HCT116 (cell line): ENCODE measurements at regions not wholly inside any gene's neighbourhood (a gene's known extent, or its start where the extent isn't known, plus 50 kb on each side); places are given as distances from the start of the nearest gene placed in this dataset.

Experiments used
- ATAC-seq: fragments of 200-7000 bp; cut with Tn5 transposase; 2 replicates; pipeline ENCODE4 v1.9.1; 2020; ENCODE audit warnings: mild to moderate bottlenecking, moderate library complexity
- BruUV-seq: library from RNA; stranded (reverse); fragments of 400-500 nt; replicated peaks from 2 replicates; lab custom pipeline; 2021; lab: Mats Ljungman, UMichigan
- CTCF ChIA-PET: fragments of 300-600 bp; sonication (Branson Sonifier 250); formaldehyde crosslinking; loops from one replicate; lab custom pipeline; 2021; ENCODE audit warnings: antibody characterized with exemption; lab: Charles Lee
- POLR2A ChIA-PET: fragments of 300-600, 350-600 bp; sonication (Branson Sonifier 250); formaldehyde crosslinking; loops from one replicate; lab custom pipeline; 2021; ENCODE audit warnings: antibody characterized with exemption; lab: Charles Lee
- RAD21 ChIA-PET, 2 experiments: fragments of 300-600 bp; sonication (Branson Sonifier 250); formaldehyde crosslinking; loops; one replicate each; lab custom pipeline; 2023; ENCODE audit warnings: low total read pairs in 2 of 2; ENCODE audit not compliant: uncharacterized antibody in 2 of 2, unreplicated experiment in 2 of 2, low non-redundant PET in 1 of 2; lab: Charles Lee
- DNase-seq: peaks from one replicate; pipeline ENCODE4 v3.0.0-alpha.2; 2010; ENCODE audit warnings: low read depth, low spot score
- H2AFZ ChIP-seq: fragments of 200-600 bp; shearing (Covaris generic), sonication (generic); 2 replicates; pipeline ENCODE4 v1.6.1; 2017; ENCODE audit warnings: low read depth, mixed run types, mixed read lengths, antibody characterized with exemption, low read length; ENCODE audit not compliant: poor library complexity, severe bottlenecking
- H3K27ac ChIP-seq: 2 replicates; pipeline ENCODE4 v1.5.1; 2012; ENCODE audit warnings: low read depth, low read length
- H3K27me3 ChIP-seq: fragments of 200-600 bp; sonication (generic); 2 replicates; pipeline ENCODE4 v1.6.1; 2016; ENCODE audit warnings: mixed run types, low read length, mixed read lengths; ENCODE audit not compliant: insufficient read depth
- H3K36me3 ChIP-seq, 2 experiments: fragments of 200-500 bp in 1 of 2; fragments of 200-600 bp in 1 of 2; sonication (Bioruptor generic) in 1 of 2; sonication (generic) in 1 of 2; 2 replicates each; pipeline versions ENCODE4 v1.5.1 to v1.6.1; 2014 to 2016; ENCODE audit warnings: low read length in 2 of 2, inconsistent platforms in 1 of 2, mixed read lengths in 1 of 2, mixed run types in 1 of 2; ENCODE audit not compliant: insufficient read depth in 2 of 2, control insufficient read depth in 1 of 2
- H3K4me1 ChIP-seq, 2 experiments: fragments of 200-600 bp in 1 of 2; sonication (generic) in 1 of 2; 2 replicates each; pipeline versions ENCODE4 v1.5.1 to v1.6.1; 2012 to 2017; ENCODE audit warnings: low read length in 2 of 2, inconsistent platforms in 1 of 2, mild to moderate bottlenecking in 1 of 2, mixed read lengths in 1 of 2, mixed run types in 1 of 2, moderate library complexity in 1 of 2; ENCODE audit not compliant: insufficient read depth in 2 of 2, control insufficient read depth in 1 of 2
- H3K4me2 ChIP-seq: fragments of 200-600 bp; sonication (generic); 2 replicates; pipeline ENCODE4 v1.6.1; 2017; ENCODE audit warnings: mixed run types, low read length, mixed read lengths
- H3K4me3 ChIP-seq, 2 experiments: fragments of 200-600 bp in 1 of 2; sonication (generic) in 1 of 2; replicated peaks in 1 of 2; 2 replicates each; pipeline ENCODE4 v1.5.1; 2011 to 2016; ENCODE audit warnings: low read length in 2 of 2, control low read depth in 1 of 2, low read depth in 1 of 2, mild to moderate bottlenecking in 1 of 2, mixed read lengths in 1 of 2, mixed run types in 1 of 2
- H3K79me2 ChIP-seq: fragments of 200-600 bp; sonication (generic); 2 replicates; pipeline ENCODE4 v1.6.1; 2017; ENCODE audit warnings: mild to moderate bottlenecking, mixed run types, low read length, moderate library complexity, mixed read lengths; ENCODE audit not compliant: insufficient read depth
- H3K9ac ChIP-seq: fragments of 200-600 bp; sonication (generic); 2 replicates; pipeline ENCODE4 v1.6.1; 2016; ENCODE audit warnings: low read length, mixed read lengths
- H3K9me2 ChIP-seq: fragments of 200-600 bp; sonication (generic), shearing (Covaris generic); 2 replicates; pipeline ENCODE4 v1.6.1; 2017; ENCODE audit warnings: mixed run types, mild to moderate bottlenecking, moderate library complexity; ENCODE audit not compliant: insufficient read depth
- H3K9me3 ChIP-seq, 2 experiments: fragments of 200-500 bp in 1 of 2; fragments of 200-600 bp in 1 of 2; sonication (Bioruptor generic) in 1 of 2; sonication (generic) in 1 of 2; 2 replicates each; pipeline ENCODE4 v1.6.1; 2014 to 2017; ENCODE audit warnings: low read length in 2 of 2, mixed read lengths in 2 of 2, inconsistent platforms in 1 of 2, low read depth in 1 of 2, mild to moderate bottlenecking in 1 of 2, mixed run types in 1 of 2, moderate library complexity in 1 of 2; ENCODE audit not compliant: control insufficient read depth in 1 of 2, insufficient read depth in 1 of 2
- H4K20me1 ChIP-seq: fragments of 200-600 bp; sonication (generic), shearing (Covaris generic); 2 replicates; pipeline ENCODE4 v1.6.1; 2017; ENCODE audit warnings: mixed run types, mild to moderate bottlenecking, moderate library complexity; ENCODE audit not compliant: insufficient read depth
- ATF3 ChIP-seq: IDR thresholded peaks from 2 replicates; pipeline ENCODE4 v1.6.1; 2012
- CBX3 ChIP-seq: IDR thresholded peaks from 2 replicates; pipeline ENCODE4 v1.6.1; 2012; ENCODE audit warnings: low read depth
- CEBPB ChIP-seq: IDR thresholded peaks from 2 replicates; pipeline ENCODE4 v1.6.1; 2012; ENCODE audit warnings: low read depth
- CTCF ChIP-seq, 3 experiments: fragments of 200-600 bp in 1 of 3; sonication (generic) in 1 of 3; IDR thresholded peaks in 2 of 3; conservative IDR thresholded peaks in 1 of 3; 2 replicates each; pipeline ENCODE4 v1.5.1; 2012 to 2017; ENCODE audit warnings: low read depth in 2 of 3, low read length in 2 of 3, antibody characterized with exemption in 1 of 3, borderline replicate concordance in 1 of 3, control low read depth in 1 of 3, mild to moderate bottlenecking in 1 of 3, mixed read lengths in 1 of 3, mixed run types in 1 of 3, moderate library complexity in 1 of 3; ENCODE audit not compliant: insufficient read depth in 1 of 3
- EGR1 ChIP-seq: IDR thresholded peaks from 2 replicates; pipeline ENCODE4 v1.6.1; 2012; ENCODE audit warnings: low read depth
- ELF1 ChIP-seq: IDR thresholded peaks from 2 replicates; pipeline ENCODE4 v1.6.1; 2012; ENCODE audit warnings: low read depth, borderline replicate concordance
- EZH2phosphoT487 ChIP-seq: fragments of 200-600 bp; IDR thresholded peaks from 2 replicates; pipeline ENCODE4 v1.6.1; 2018; ENCODE audit warnings: antibody characterized with exemption, borderline replicate concordance
- FOSL1 ChIP-seq: IDR thresholded peaks from 2 replicates; pipeline ENCODE4 v1.6.1; 2012; ENCODE audit warnings: low read depth
- MAX ChIP-seq: IDR thresholded peaks from 2 replicates; pipeline ENCODE4 v1.6.1; 2012
- RAD21 ChIP-seq: IDR thresholded peaks from 2 replicates; pipeline ENCODE4 v1.6.1; 2012; ENCODE audit warnings: low read depth, mild to moderate bottlenecking
- REST ChIP-seq: IDR thresholded peaks from 2 replicates; pipeline ENCODE4 v1.6.1; 2012; ENCODE audit warnings: low read depth
- SIN3A ChIP-seq: IDR thresholded peaks from 2 replicates; pipeline ENCODE4 v1.6.1; 2012; ENCODE audit warnings: low read depth
- SP1 ChIP-seq: IDR thresholded peaks from 2 replicates; pipeline ENCODE4 v1.6.1; 2012; ENCODE audit warnings: low read depth
- TCF7L2 ChIP-seq: IDR thresholded peaks from 2 replicates; pipeline ENCODE4 v1.7.0; 2011; ENCODE audit warnings: borderline replicate concordance, inconsistent platforms; ENCODE audit not compliant: insufficient read depth, insufficient read length; ENCODE audit errors: extremely low read depth
- YY1 ChIP-seq: IDR thresholded peaks from 2 replicates; pipeline ENCODE4 v1.6.1; 2011; ENCODE audit warnings: low read length, low read depth, moderate library complexity, mild to moderate bottlenecking; ENCODE audit not compliant: insufficient replicate concordance; ENCODE audit errors: extremely low read depth
- ZBTB33 ChIP-seq: IDR thresholded peaks from 2 replicates; pipeline ENCODE4 v1.6.1; 2011; ENCODE audit warnings: mild to moderate bottlenecking, low read length, moderate library complexity; ENCODE audit not compliant: insufficient replicate concordance; ENCODE audit errors: extremely low read depth
- ZNF274 ChIP-seq: fragments of 200-500 bp; sonication (Bioruptor generic); IDR thresholded peaks from 2 replicates; pipeline ENCODE4 v1.6.1; 2014; ENCODE audit warnings: mild to moderate bottlenecking, low read depth, low read length, inconsistent platforms
- intact Hi-C: fragments of 100-400 bp; cut with micrococcal nuclease; formaldehyde crosslinking; loops from 2 replicates; pipeline ENCODE4 v1.10.0; 2022

GRCh38 chr13:76523740-76524340, 362.4 kb downstream of the KCTD12 start:
- H3K79me2 ChIP-seq, result no peaks in the 10 kb centered on the region
- DNase-seq, result no peak
- H3K9ac ChIP-seq, result no peak overlapping the region
- no peak overlapping the region for H3K4me2 ChIP-seq
- RAD21 ChIA-PET, result no interaction called here
- no peak overlapping the region for H3K4me3 ChIP-seq
- no peaks in the 10 kb centered on the region for H3K9me2 ChIP-seq
- ATAC-seq, result no peak
- no peak overlapping the region for H3K27ac ChIP-seq
- POLR2A ChIA-PET, result no interaction called here
- TF ChIP-seq EGR1 (no peak), ATF3 (no peak), TCF7L2 (no peak), REST (no peak), EZH2phosphoT487 (no peak), FOSL1 (no peak), CBX3 (no peak), RAD21 (no peak), SIN3A (no peak), ZNF274 (no peak), MAX (no peak), ZBTB33 (no peak), ELF1 (no peak), CEBPB (no peak), YY1 (no peak), SP1 (no peak), CTCF (IDR thresholded peaks at IDR 0.05 in 2 of 3, conservative IDR thresholded peaks at IDR 0.05 in 1 of 3; ENCODE audit: borderline replicate concordance in 1 of 3, insufficient read depth in 1 of 3, low read depth in 2 of 3, low read length in 2 of 3) (no peak)
- H3K9me3 ChIP-seq, result no peaks in the 10 kb centered on the region
- H4K20me1 ChIP-seq, result no peaks in the 10 kb centered on the region
- no peak overlapping the region for H2AFZ ChIP-seq
- no TSS peak for BruUV-seq
- intact Hi-C loops, result no loop called here
- H3K27me3 ChIP-seq, result no peaks in the 10 kb centered on the region
- H3K36me3 ChIP-seq, result no peaks in the 10 kb centered on the region
- CTCF ChIA-PET, result no interaction called here
- peaks cover 2 to 4% of the 10 kb centered on the region in 2 experiments; a peak in 1 of 4 replicates for H3K4me1 ChIP-seq
